H4 (cell line): ENCODE measurements at regions not wholly inside any gene's neighbourhood (a gene's known extent, or its start where the extent isn't known, plus 50 kb on each side); places are given as distances from the start of the nearest gene placed in this dataset.

Experiments used
- DNase-seq: peaks from one replicate; pipeline ENCODE4 v3.0.0-alpha.2; 2015; ENCODE audit warnings: low spot score

DNA sequence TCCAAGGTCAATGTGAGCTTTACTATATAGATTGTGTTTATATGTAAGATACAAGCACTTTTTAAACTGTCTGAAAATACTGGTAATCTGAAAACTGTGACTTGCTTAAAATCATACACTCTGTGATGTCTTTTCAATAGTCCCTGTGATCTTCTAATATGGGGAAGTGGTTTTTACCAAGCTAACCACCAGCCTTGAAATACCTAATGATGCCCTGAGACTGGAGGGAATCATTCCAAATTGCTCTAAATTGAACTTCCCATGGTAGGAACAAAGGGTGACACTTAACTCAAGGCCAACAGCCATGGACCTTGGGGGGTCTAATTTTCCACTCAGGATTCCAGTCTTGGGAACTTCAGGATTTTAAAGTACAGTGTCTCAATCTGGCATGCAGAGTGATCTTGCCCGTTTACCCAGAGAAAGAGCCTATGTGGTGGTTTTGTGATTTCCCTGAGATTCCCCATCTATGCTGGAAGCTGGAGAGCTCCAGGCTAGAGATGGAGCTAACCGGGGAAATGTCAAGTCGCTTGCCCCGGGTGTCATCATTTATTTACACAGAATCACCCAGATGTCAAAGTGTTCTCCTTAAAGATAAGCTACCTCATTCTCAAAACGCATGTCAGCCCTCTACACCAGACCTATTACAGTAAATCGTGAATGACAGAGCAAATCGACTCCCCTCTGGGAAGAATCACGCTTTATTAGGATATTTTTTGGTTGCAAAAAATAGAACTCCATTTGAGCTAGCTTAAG is 198.5 kb downstream of the SP3 start:
- no peak for DNase-seq

DNA sequence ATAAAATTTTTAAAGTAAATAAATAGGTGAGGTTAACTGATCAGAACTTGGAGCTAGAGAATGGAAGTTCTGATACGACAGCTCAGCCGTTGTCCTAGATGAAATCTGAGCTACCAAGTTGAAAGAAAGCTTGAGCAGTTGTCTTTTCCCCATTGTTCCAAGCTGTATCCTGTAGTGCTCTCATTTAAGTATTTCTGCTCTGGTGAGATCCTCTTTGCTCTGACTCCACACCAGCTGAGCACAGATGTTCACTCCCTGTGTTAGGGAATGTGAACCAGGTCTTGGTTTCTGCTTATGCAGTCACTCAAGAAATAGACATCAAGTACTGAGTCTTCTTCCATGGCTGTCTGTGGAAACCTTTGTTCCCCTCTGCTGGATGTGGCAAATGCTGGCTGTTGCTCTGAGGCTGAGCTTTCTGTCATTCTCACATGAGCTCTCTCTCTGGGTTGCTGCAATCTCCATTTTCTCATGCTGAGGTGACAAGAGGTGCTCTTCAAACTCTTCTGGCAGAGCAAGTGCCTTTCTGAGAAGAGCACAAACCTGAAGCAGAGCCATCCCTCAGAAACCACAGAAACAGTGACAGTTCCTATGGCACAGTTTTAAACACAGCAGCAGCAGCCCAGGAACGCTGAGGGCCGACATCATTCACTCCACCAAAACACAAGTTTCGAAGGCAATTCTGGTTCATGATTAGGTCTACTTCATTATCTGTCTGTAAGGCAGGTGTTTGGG is 194.1 kb downstream of the SP3 start:
- no peak for DNase-seq

DNA sequence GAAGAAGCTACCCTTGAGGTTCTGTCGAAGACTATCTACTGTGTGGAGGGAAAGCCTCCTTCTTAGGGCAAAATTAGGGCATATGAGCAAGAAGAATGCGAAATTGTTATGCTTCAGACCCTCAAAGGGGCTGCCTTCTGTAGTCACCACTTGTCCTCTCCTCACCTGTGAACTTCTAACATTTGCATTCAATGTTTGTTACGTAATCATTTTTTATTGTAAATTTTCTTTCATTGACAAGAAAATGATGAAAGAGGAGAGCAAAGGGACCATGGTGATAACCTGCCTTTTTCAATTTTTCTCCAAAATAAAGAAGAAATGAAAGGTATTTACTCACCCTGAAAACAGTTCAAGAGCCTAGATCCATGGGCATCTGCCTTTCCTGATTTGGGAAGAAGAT is 193.0 kb downstream of the SP3 start:
- DNase-seq, result no peak

DNA sequence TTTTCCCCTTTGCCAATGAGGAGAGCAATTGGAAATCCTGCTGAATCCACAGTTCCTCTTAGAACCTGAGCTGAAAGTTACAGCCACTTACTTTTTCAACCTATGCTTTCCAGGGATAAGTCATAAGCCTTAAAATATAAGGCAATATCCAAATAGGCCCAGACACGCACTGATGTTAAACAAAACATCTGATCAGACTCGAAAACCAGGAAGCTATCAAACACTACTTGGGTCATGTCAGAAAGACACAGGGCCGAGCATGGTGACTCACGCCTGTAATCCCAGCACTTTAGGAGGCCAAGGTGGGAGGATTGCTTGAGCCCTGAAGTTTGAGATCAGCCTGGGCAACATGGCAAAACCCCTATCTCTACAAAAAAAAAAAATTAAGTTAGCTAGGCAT is 192.1 kb downstream of the SP3 start:
- DNase-seq, result no peak

DNA sequence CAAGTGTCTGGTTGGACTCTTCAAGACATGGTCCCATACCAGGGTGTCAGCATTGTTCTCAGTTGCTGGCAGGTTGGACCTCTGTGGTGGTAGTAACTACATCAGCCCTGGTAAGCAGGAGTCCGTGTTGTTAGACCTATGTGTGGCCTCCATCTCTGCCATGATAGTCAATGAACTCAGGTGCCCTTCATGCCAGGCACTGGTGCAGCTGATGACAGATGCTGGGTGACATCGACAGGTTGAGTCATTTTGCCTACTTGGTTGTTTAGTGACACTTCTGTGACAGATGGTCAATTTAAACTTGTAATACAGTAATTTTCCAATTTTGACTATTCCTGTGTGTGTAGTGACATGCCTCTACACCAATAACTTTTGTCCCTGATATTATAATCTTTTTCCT is 189.7 kb downstream of the SP3 start:
- DNase-seq, result no peak

DNA sequence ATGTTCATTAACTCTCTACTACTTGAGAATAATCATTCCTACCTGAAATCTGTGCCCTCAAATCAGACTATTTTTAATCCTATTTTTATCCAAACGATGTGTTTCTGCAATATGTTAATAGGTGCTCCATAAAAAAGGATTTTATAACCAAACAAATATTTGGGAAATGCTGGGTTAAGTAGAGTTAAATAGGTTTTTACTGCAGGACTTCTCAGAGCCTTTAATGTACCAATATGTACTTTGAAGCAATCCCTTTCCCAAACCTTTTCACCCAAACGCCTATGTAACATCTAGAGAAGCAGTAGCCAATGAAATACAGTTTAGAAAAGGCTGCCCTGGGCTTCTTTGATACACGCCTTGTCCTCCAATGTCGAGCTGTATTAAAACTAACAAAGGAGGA is 182.5 kb downstream of the SP3 start:
- DNase-seq, result no peak

DNA sequence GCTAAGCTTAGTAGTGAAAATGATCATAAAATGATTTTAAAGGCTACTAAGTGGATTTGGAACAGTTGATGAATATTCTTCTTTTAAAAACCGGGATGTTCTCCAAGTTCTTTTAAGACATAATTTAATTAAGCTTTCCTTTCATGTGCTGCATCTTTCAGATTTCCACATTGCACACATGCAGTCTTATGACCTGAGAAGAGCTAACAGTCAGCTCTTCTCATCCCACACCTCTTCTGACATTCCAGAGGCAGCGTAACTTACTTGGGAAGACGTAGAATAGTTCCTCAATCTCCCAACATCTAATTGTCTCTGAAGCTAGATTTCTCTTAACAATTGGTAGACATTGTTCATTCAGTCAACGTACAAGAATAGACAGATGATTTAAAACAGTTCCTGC is 181.8 kb downstream of the SP3 start:
- no peak for DNase-seq

DNA sequence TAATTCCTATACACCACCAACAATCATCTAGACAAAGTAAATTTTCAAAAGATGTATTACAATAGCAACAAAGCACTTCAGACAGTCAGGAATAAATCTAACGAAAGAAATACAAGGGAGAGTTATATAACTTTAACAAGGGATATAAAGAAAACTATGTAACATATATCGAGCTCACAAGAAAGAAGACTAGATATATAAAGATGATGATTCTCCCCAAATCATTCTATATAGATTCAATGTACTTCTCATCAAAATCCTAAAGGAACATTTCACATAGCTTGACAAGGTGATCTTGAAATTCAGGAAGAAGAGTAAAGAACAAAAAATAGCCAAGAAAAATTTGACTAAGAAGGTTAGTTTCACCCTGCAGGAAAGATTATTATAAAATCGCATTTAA is 179.4 kb downstream of the SP3 start:
- no peak for DNase-seq

DNA sequence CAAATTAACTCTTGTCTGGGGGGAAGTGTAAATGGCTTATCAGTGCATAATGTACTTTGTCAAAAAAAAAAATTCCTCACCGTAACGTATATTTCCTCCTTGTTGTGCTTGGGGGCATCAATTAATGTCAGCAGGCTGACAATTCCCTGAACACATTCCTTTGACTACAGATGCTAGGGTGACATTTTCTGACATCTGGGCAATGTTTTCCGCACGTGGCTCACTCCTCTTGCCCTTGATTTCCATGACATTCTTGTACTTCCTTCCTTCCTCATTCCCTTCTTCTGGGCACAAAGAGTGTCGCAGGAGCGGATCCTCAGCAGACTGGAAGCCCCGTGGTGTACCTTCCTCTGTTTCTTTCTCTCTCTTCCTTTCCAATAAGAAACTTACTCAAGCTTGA is 173.7 kb downstream of the SP3 start:
- DNase-seq, result no peak

DNA sequence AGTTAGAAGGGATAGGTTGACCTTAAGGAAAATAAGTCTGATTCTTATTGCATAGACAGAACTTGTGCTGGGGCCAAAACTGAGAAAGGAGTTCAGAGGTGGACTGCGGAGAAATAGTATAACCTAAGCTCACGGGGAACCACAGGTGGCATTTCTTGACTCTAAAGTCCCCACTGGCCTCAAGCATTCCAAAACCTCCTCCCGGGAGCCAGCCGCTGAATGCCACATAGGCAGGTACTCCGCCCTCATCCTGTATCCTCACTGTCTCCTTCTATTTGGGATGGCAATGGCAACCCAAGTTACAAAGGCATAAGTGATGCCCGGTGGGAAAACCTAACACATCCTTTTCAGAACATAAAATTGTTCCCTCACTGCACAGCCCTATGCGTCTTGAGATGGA is 173.0 kb downstream of the SP3 start:
- no peak for DNase-seq

DNA sequence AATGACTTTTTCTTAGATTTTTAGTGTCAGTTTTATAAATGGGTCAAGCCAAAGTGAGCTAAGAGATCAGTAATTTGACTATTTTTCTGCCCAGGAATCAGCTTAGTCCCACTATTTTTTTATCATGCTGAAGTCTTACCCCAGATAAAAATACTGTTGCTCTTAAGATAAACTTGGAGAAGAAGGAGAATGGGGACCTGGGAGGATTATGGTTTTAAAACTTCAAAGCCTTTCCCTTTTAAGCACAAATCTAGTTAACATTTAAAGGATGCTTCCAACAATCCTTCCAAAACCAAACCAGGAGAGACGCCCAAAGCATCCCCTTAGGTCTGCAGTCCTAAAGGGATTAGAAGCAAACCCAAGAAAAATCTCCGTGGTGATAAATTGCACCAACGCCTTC is 172.4 kb downstream of the SP3 start:
- no peak for DNase-seq

DNA sequence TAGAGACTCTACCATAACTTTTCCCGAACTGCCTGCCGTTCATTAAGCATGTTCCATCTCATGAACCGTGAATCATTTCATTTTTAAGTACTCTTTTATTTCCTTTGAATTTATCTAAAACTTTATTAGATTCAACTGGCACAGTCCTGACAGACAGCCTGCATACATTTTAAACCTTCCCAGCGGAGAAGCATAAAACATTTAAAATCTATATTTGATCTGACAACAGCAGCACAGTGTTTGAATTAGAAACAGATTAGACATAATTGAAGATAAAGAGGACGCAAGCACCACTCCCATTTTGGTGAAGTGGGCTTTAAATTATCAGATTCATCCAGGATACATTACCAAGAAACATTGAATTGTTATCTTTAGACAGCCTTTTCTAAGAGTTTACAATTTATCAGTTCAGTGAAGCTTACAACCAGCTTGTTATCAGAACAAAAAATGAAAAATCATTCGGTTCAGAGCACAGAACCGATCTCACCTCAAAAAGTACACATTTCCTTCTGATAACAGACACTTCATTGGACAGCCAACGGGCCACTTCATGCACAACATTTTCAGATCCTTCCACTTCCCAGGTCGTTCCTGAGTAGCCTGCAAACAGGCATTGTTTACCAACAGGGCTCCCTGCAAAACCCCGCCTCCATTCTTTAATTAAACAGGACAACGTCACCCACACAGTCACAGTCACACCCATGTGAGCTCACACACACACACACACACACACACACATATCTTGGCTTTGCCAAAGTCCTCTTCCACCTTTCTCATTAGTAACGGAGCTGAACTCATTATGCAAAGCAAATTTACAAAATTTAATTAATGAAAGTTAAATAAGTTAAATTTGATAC is 171.2 kb downstream of the SP3 start:
- no peak for DNase-seq

DNA sequence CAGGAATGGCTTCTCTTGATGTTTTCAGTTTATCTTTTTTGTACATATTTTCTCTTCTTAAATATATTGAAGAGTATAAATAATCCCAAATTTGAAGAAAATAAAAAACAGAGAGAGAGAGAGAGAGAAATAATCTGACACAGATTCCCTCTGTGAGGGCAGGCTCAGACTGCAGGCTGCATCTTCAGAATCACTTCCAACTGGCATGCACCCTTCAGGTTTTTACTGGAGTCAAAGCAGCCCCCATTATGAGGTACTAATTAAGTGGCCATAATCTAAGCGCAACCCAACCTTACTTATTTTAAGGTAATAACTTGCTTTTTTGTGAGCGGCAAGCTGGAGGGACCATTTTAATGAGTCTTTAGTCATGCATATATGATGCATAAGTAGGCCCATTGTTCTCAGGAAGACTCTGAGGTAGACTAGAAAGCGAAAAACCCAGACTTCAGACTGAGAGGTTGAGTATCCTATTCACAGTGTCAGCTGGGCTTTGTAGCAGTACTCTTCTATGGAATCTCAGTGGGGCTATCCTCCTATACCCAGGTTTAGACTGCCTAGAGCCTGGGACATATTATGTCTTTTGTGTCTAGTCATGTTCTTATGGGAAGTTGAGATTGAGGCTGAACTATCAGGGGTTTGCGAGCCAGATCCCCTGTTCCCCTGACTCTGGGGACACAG is 167.4 kb downstream of the SP3 start:
- DNase-seq, result no peak

DNA sequence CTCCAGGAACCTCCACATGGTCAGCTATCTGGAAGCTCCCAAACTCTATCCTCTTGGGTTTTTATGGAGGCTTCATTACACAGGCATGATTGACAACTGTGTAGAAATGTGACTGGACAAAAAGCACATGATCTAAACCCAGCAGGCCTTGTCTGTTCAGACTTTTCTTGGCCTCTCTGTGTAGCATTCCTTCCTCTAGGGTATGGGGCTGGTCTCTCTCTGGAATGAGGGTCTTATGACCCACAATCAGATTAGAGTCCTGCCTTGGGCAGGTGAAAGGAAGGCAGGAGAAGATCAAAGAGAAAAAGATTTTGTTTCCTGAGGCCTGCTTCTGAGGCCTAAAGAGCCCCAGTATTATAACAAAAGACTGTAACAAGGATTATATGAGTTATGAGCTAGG is 162.7 kb downstream of the SP3 start:
- no peak for DNase-seq

DNA sequence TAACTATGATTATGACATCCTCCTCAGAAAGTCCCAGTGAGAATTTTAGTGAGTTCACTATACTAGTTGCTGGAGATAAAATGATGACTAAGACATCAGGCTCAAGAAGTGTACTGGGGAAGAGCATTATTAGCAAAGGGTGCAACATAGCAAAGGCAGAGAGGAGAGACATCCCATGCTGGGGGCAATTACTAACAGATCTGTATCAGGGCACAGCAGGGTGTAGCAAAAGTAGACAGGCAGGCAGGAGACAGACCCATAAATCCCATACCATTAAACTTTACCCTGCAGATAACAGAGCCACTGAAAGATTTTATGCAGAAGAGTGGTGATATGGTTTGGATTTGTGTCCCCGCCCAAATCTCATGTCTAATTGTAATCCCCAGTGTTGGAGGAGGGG is 161.7 kb downstream of the SP3 start:
- DNase-seq, result no peak

DNA sequence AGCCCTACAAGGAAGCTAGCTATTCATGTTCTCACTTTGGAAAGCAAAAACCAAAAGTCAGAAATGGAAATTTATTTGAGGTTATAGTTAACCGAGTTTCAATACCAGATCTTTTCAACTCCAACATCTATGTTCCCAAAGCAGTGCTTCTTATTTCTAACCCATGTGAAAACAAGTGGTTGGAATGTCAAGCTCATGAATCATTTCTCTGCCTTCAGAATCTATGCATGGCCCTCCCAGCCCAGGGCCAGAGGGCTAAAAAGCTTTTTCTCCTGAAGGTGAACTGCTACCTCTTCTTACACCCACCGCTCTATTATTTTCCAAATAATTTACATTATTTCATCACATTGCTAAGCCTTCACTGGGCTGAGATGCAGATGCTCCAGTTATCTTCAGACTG is 158.4 kb downstream of the SP3 start:
- DNase-seq, result no peak

DNA sequence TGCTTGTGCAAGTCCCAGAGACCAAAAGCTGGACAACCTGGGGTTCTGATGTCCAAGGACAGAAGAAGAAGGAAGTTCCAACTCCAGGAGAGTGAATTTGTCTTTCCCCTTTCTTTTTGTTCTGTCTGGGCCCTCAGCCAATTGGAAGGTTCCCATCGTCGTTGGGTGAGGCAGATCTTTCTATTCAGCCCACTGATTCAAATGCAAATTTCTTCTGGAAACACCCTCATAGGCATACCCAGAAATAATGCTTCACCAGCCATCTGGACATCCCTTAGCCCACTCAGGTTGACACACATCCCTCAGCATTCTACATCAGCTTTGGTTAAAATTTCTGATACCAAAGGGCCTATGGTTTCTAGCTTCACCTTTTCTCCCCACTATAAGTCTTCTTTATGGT is 156.5 kb downstream of the SP3 start:
- DNase-seq, result no peak

DNA sequence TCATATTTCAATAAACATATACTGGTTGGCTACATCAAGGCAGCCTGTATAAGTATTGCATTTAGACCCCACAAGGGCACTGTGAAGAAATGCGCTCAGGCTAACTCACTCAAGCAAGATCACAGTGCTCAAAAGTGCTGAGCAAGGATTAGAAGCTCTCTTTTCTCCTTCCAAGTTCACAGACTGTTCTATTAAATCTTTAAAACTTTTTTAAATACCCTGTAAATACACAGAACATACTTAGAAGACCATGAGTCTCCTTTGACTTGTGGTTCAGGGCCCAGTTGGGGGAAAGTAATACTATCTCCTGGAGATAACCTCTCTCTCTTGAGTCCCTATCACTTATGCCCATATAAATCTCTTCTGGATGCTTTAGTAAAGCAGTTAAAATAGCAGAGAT is 152.9 kb downstream of the SP3 start:
- DNase-seq, result no peak

DNA sequence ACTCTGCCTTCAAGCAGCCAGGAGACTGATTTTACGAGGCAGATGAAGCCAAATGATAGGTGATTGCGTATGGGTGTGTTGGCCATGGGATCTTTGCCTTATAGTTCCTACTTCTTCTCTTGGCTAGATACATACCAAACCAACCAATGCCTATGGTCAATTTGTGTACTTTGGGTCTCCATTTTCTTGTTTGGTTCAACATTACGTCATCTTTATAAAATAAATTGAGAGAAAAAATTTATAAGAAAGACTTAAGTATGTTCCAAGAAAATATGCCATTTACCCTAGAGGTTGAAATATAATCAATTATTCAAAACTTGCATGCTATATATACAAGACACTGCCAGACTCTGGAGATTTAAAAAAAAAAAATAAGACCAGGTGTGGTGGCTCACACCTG is 150.9 kb downstream of the SP3 start:
- no peak for DNase-seq

DNA sequence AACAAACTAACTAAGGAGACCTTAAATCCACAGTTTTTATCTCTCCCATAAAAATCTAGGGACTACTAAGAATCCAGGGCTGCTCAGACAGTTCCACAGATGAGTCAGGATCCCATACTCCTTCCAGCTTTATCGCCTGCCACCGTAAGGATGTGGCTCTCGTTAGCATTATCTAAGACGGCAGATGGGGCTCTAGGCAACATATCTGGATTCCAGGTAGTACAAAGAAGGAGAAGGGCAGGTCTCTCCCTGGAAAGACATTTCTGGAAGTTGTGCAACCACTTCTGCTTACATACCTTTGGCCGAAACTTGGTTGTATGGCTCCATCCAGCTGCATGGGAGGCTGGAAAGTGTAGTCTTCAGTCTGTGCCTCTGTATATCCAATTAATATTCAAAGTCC is 149.4 kb downstream of the SP3 start:
- DNase-seq, result no peak

DNA sequence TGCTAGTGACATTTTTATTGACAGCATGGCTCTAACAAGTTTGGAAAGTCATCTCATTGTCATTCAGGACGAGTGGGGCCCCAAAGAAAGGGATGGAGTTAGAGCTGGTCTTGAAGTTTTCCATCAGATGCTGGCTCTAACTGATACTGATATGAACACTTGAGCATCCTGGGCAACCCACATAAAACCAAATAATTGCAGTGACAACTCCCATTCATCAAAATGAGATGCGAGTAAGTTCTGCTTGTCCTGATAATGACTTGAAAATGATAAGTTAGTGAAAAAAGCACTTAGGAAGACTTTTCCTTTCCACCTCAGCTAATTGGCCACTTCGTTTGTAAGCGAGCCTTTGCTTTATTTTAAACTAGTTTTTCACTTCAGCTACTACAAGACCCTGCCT is 147.6 kb downstream of the SP3 start:
- DNase-seq, result no peak

DNA sequence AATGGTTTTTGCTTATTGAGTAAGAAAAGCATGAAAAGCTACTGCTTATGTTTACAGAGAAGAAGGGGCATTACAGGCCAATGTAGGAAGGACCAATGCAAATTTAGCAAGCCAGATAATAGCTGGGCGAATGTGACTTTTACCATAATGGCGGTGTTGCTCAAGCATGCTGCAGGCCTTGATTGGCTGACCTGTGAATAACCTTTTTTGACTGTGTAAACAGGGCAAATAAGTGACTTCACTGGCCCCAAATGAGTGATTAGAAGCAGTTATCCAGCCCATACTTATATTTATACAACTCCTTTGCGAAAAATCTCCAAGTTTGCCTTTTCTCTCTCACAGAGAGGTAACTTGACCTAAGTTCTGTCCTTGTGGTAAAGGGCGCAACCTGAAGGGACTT is 146.9 kb downstream of the SP3 start:
- DNase-seq, result no peak
